IMR-90 (cell line): ENCODE measurements at regions not wholly inside any gene's neighbourhood (a gene's known extent, or its start where the extent isn't known, plus 50 kb on each side); places are given as distances from the start of the nearest gene placed in this dataset.

Source experiments
- CEBPB ChIP-seq: IDR thresholded peaks from 2 replicates; pipeline ENCODE4 v1.6.1; 2012; ENCODE audit warnings: low read depth, low read length, improper control_type of control experiment
- CHD1 ChIP-seq: IDR thresholded peaks from 2 replicates; pipeline ENCODE4 v1.6.1; 2012; ENCODE audit warnings: low read depth, low read length, improper control_type of control experiment
- CTCF ChIP-seq: conservative IDR thresholded peaks from 2 replicates; pipeline ENCODE4 v1.5.1; 2012; ENCODE audit warnings: mild to moderate bottlenecking, low read depth, low read length, improper control_type of control experiment
- ELK1 ChIP-seq: fragments of 150-350 bp; IDR thresholded peaks from 2 replicates; pipeline ENCODE4 v1.6.1; 2016; ENCODE audit warnings: low read depth, mild to moderate bottlenecking, low read length, moderate library complexity, borderline replicate concordance
- FOS ChIP-seq: fragments of 150-350 bp; IDR thresholded peaks from 2 replicates; pipeline ENCODE4 v1.6.1; 2016; ENCODE audit warnings: low read depth, low read length
- MAZ ChIP-seq: IDR thresholded peaks from 2 replicates; pipeline ENCODE4 v1.6.1; 2012; ENCODE audit warnings: low read depth, mild to moderate bottlenecking, low read length, improper control_type of control experiment, moderate library complexity, borderline replicate concordance
- MXI1 ChIP-seq: IDR thresholded peaks from 2 replicates; pipeline ENCODE4 v1.6.1; 2012; ENCODE audit warnings: low read depth, mild to moderate bottlenecking, low read length, moderate library complexity, borderline replicate concordance
- POLR2A ChIP-seq: IDR thresholded peaks from 2 replicates; pipeline ENCODE4 v1.6.1; 2012; ENCODE audit warnings: mild to moderate bottlenecking, low read depth, low read length
- RAD21 ChIP-seq: IDR thresholded peaks from 2 replicates; pipeline ENCODE4 v1.6.1; 2012; ENCODE audit warnings: low read length, improper control_type of control experiment
- RCOR1 ChIP-seq: IDR thresholded peaks from 2 replicates; pipeline ENCODE4 v1.6.1; 2012; ENCODE audit warnings: mild to moderate bottlenecking, low read length, improper control_type of control experiment; ENCODE audit not compliant: insufficient replicate concordance
- RFX5 ChIP-seq: IDR thresholded peaks from 2 replicates; pipeline ENCODE4 v1.8.0; 2012; ENCODE audit warnings: low read depth, mild to moderate bottlenecking, low read length, moderate library complexity
- SMC3 ChIP-seq: fragments of 150-350 bp; IDR thresholded peaks from 2 replicates; pipeline ENCODE4 v1.6.1; 2016; ENCODE audit warnings: low read depth, mild to moderate bottlenecking, antibody characterized with exemption, low read length, moderate library complexity
- USF2 ChIP-seq: fragments of 150-350 bp; IDR thresholded peaks from 2 replicates; pipeline ENCODE4 v1.6.1; 2017; ENCODE audit warnings: mild to moderate bottlenecking, antibody characterized with exemption, low read length, low read depth

GRCh38 chr18:1530650-1531049, 626.0 kb downstream of the ADCYAP1 start:
- TF ChIP-seq POLR2A (no peak), RCOR1 (no peak), CTCF (no peak), CHD1 (no peak), RAD21 (no peak), FOS (no peak), CEBPB (no peak), MAZ (no peak), MXI1 (no peak), USF2 (no peak), ELK1 (no peak), SMC3 (no peak), RFX5 (no peak)
